ES-I3 (cell line): ENCODE measurements at regions not wholly inside any gene's neighbourhood (a gene's known extent, or its start where the extent isn't known, plus 50 kb on each side); places are given as distances from the start of the nearest gene placed in this dataset.
"Not testable (repeated sequence)": the region's sequence is repeated elsewhere in the genome, so short reads cannot be mapped to it uniquely, and the experiment has no call there.

Source experiments
- H3K36me3 ChIP-seq: 2 replicates; pipeline ENCODE4 v1.6.1; 2013; ENCODE audit warnings: mild to moderate bottlenecking, low read length, control low read depth, moderate library complexity; ENCODE audit not compliant: insufficient read depth
- H3K4me1 ChIP-seq: 2 replicates; pipeline ENCODE4 v1.6.1; 2013; ENCODE audit warnings: mild to moderate bottlenecking, control low read depth, low read length; ENCODE audit not compliant: insufficient read depth
- H3K9ac ChIP-seq: 2 replicates; pipeline ENCODE4 v1.6.1; 2013; ENCODE audit warnings: low read depth, mild to moderate bottlenecking, low read length, moderate library complexity
- H3K9me3 ChIP-seq: 2 replicates; pipeline ENCODE4 v1.6.1; 2013; ENCODE audit warnings: mild to moderate bottlenecking, low read length, moderate library complexity; ENCODE audit not compliant: control insufficient read depth, insufficient read depth

DNA sequence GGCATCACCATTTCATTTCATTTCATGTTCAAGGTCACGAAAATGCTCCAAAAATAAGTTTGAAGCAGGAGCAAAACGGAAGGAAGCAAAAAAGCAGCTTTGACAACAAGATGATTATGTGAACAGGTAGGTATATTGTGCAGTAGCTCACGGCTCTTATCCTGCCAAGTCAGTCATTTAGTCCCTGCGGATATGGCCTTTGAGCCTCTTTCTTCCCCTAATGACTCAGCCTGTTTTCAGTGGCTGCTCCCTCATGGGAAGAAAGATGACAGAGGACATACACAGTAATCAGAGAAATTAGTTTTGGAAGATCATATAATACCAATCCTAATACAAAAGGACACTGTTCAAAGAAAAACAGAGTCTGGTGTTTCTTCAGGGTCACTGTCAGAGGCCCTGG, 155.8 kb upstream of the GRAMD2B start:
- no peaks in the 10 kb centered on the region for H3K9me3 ChIP-seq
- no peak overlapping the region for H3K9ac ChIP-seq
- peaks cover 4% of the 10 kb centered on the region; the same call in 1 of the 2 replicates for H3K4me1 ChIP-seq
- H3K36me3 ChIP-seq = no peaks in the 10 kb centered on the region

GRCh38 chr5:126268697-126269315, 154.4 kb upstream of the GRAMD2B start:
- no peak overlapping the region for H3K9ac ChIP-seq
- H3K9me3 ChIP-seq = no peaks in the 10 kb centered on the region
- H3K36me3 ChIP-seq = no peaks in the 10 kb centered on the region
- H3K4me1 ChIP-seq = peaks cover 1% of the 10 kb centered on the region; the same call in 1 of the 2 replicates

- H3K36me3 ChIP-seq = no peaks in the 10 kb centered on the region
- H3K9ac ChIP-seq = no peak overlapping the region
- H3K9me3 ChIP-seq = no peaks in the 10 kb centered on the region
- no peaks in the 10 kb centered on the region for H3K4me1 ChIP-seq
Measured at GRCh38 chr5:126269511-126269910, 153.7 kb upstream of the GRAMD2B start.

DNA sequence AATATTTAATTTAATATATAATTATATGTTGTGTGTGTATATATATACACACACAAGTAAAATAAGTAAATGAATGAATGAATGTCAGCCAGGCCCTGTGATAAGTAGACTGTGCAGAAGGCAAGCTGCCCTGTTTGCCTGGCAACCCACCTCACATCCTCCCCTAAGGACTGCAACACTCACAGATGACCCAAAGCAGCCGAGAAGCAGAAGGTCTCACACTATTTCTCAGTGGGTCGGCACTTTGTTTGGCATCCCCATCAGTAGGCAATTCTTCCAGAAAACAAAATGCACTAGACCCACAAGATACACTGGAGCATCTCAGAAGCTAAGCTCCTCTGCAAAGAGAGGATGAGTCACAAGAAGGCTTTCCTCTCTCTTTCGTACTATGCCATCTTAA, 152.1 kb upstream of the GRAMD2B start:
- Histone ChIP-seq H3K4me1 (no peaks in the 10 kb centered on the region), H3K9ac (no peak overlapping the region), H3K36me3 (no peaks in the 10 kb centered on the region), H3K9me3 (no peaks in the 10 kb centered on the region)

- Histone ChIP-seq H3K9me3 (no peaks in the 10 kb centered on the region), H3K36me3 (no peaks in the 10 kb centered on the region), H3K4me1 (no peaks in the 10 kb centered on the region), H3K9ac (no peak overlapping the region)
Measured at GRCh38 chr5:126274076-126274762, 149.0 kb upstream of the GRAMD2B start.

DNA sequence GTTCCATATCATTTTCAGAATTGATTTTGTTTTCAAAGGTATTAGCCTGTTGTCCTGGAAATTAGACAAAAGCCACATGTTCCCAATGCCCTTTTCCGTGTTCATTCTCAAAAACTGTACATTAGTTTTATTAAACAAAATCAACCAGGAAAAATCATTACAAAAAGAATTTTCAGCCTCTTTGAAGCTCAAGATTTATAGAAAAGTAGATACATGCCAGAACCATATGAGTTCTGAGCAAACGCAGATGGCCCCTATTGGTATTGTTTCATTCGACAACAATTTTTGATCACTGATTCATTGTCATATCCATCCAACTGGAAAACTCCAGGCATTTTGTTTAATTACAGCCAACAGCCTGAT, 148.5 kb upstream of the GRAMD2B start:
- Histone ChIP-seq H3K4me1 (no peaks in the 10 kb centered on the region), H3K9me3 (no peaks in the 10 kb centered on the region), H3K36me3 (no peaks in the 10 kb centered on the region), H3K9ac (no peak overlapping the region)

GRCh38 chr5:126277762-126278161, 145.4 kb upstream of the GRAMD2B start:
- no peak overlapping the region for H3K9ac ChIP-seq
- no peaks in the 10 kb centered on the region for H3K4me1 ChIP-seq
- no peaks in the 10 kb centered on the region for H3K36me3 ChIP-seq
- H3K9me3 ChIP-seq = no peaks in the 10 kb centered on the region

DNA sequence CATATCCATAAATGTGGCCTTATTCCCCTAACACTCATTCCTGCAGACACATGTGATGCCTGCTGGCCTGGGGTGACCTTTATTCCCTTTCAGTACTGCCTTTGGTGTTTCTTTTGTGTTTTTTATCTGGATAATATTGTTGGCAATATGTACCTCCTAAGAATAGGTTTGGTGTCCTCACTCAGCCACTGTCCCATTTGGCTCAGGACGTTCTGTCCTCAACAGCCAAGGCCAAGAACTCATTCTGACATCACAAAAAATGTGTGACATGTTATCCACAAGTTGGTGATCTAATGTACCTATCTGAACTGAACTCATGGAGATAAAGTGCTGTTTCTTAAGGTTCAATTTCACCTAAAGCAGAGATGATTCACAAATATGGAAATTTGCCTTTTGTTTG, 142.9 kb upstream of the GRAMD2B start:
- H3K9me3 ChIP-seq = no peaks in the 10 kb centered on the region
- H3K36me3 ChIP-seq = no peaks in the 10 kb centered on the region
- H3K9ac ChIP-seq = no peak overlapping the region
- no peaks in the 10 kb centered on the region for H3K4me1 ChIP-seq

GRCh38 chr5:126280846-126281245, 142.4 kb upstream of the GRAMD2B start:
- Histone ChIP-seq H3K36me3 (no peaks in the 10 kb centered on the region), H3K9ac (no peak overlapping the region), H3K4me1 (no peaks in the 10 kb centered on the region), H3K9me3 (no peaks in the 10 kb centered on the region)

DNA sequence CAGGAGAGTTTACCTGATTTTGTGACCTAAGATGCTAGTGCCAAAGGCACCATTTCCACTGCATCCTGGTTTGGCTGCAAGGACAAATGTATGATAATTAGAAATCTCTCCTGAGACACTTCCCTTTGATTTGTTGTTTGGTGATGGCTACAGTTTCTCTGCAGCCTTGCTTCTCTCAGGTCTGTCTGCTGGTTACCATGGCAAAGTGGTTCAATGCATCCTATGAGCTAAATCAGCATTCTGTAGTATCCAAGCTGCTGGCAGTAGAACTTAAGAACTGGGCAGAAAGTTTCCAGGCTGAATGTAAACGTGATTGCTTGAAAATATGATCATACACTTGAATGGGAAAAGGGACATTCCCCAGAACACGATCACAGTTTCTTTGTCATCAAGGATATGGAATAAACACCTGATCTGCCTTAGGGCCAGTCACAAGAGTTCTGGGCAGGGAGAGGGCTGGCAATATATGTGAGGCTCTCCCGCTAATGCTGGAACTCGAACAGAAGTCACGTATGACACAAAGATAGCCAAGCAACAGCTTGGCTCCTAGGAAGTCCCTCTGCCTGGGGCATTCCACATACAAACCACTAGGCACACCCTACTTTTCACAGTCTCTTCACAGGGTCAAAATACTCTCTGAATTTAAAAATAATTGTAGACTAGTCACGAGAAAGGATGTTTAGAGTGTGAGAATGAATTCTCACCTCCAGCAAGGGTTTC, 138.1 kb upstream of the GRAMD2B start:
- no peaks in the 10 kb centered on the region for H3K36me3 ChIP-seq
- no peaks in the 10 kb centered on the region for H3K4me1 ChIP-seq
- no peaks in the 10 kb centered on the region for H3K9me3 ChIP-seq
- no peak overlapping the region for H3K9ac ChIP-seq

GRCh38 chr5:126296121-126296520, 127.1 kb upstream of the GRAMD2B start:
- not testable (repeated sequence) for H3K4me1 ChIP-seq, H3K9me3 ChIP-seq, H3K36me3 ChIP-seq, H3K9ac ChIP-seq

DNA sequence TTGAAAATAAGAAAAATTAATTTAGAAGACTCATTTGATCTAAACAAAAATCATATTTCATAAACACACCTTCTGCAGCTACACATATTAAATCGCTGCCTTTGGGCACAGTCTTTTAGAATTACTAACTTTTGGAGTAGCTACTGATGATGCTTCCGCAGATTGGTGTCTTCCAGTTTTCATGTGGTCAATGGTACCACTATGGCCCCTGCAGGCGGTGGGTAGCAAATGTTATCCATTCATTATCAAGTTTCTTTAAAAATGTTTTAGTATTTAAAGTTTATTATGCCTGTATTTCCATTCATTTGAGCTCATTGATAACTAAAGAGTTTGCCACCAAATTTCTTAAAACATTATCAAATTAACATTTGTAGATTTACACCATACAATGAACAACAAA, 122.9 kb upstream of the GRAMD2B start:
- H3K36me3 ChIP-seq = no peaks in the 10 kb centered on the region
- no peaks in the 10 kb centered on the region for H3K9me3 ChIP-seq
- H3K4me1 ChIP-seq = no peaks in the 10 kb centered on the region
- no peak overlapping the region for H3K9ac ChIP-seq

DNA sequence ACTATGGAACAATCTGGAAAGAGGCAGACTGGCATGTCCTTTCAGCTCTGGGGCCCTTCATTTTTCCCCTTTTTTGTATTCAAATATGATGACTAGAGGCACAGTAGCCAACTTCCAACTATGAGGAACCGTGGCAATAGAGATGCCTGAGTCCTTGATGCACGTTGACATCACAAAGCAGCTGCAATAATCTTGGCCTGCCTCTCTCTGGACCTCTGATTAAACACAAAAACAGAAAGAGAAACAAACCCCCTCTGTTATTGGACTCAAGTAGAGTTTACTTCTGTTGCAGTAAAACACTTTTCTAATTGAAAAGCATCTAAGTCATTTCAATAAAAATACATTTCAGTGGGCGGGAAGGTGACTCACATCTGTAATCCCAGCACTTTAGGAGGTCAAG, 122.2 kb upstream of the GRAMD2B start:
- no peaks in the 10 kb centered on the region for H3K36me3 ChIP-seq
- H3K4me1 ChIP-seq = no peaks in the 10 kb centered on the region
- no peaks in the 10 kb centered on the region for H3K9me3 ChIP-seq
- no peak overlapping the region for H3K9ac ChIP-seq

- Histone ChIP-seq H3K9ac (no peak overlapping the region), H3K9me3 (no peaks in the 10 kb centered on the region), H3K4me1 (peaks cover 4% of the 10 kb centered on the region; the same call in 1 of the 2 replicates), H3K36me3 (no peaks in the 10 kb centered on the region)
Measured at GRCh38 chr5:126309860-126310259, 113.3 kb upstream of the GRAMD2B start.

- Histone ChIP-seq H3K9me3 (no peaks in the 10 kb centered on the region), H3K4me1 (peaks cover 4% of the 10 kb centered on the region; the same call in 1 of the 2 replicates), H3K9ac (no peak overlapping the region), H3K36me3 (no peaks in the 10 kb centered on the region)
Measured at GRCh38 chr5:126311766-126312165, 111.4 kb upstream of the GRAMD2B start.
